ENCODE measurements at regions not wholly inside any gene's neighbourhood (a gene's known extent, or its start where the extent isn't known, plus 50 kb on each side); places are given as distances from the start of the nearest gene placed in this dataset.

GRCh38 chr3:104717828-104718196, 648.9 kb upstream of the ALCAM start:
- no peak for DNase-seq

DNA sequence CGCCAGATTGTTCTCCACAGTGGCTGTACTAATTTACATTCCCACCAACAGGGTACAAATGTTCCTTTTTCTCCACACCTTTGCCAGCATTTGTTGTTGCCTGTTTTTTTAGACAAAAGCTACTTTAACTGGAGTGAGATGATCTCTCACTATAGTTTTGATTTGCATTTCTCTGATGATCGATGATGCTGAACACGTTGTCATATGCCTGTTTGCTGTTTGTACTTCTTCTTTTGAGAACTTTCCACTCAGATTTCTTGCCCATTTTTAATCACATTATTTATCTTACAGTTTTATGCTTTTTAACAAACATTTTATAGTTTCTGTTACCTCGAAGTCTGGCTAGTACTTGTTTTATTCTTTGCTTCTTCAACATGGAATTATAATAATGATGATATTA, 643.7 kb upstream of the ALCAM start:
- no peak for DNase-seq

DNA sequence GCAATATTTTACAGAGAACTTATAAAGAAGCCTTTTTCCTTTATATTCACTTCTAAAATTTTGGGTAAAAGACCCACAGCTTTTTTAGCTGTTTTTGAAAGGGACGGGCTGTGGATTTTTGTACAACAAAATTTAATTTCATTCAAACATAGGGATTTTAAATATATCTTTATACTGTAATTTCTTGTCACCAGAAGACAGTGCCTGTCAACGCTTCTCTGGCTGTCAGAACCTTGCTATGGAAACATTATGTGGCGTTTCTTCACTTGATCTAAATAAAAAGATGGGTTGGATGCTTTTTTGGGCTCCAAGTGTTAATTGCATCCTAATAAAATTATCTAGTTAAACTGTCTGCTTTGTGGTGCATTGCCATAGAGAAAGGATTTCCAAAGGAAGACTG, 635.6 kb upstream of the ALCAM start:
- no peak for DNase-seq

DNA sequence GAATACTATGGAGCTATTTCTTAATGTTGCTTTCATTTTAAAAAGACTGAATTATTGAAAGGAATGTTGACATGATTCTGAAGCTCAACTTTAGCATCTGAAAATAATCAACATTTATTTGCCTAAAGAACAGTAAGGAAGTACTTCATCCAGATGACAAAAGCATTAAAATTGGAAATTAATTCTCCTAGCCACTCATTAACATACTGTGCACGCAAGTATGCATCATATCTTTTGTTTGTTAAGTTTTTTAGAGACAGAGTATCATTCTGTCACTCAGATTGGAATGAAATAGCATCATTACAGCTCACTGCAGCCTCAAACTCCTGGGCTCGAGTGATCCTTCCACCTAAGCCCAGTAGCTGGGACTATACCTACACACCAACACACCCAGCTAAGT, 632.1 kb upstream of the ALCAM start:
- no peak for DNase-seq

GRCh38 chr3:104735691-104736090, 631.0 kb upstream of the ALCAM start:
- DNase-seq = no peak

DNA sequence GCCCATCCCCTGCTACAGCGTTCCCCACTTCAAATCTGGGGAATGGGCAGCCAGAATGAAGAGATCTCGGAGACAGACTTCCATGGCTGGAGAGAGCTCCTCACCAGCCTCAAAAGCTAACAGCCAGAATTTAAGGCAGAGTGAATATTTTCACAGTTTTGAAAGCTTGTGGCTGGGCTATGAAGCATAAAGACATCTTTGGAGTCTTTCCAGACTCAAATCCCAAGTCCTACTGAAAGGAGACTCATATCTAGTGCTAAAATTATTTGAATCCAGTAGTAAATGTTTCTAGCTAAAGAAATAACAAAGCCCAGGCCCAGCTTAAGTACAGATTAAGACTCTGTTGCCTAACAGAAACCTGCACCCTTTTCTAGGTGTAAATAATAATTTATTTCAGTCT, 628.4 kb upstream of the ALCAM start:
- no peak for DNase-seq

DNA sequence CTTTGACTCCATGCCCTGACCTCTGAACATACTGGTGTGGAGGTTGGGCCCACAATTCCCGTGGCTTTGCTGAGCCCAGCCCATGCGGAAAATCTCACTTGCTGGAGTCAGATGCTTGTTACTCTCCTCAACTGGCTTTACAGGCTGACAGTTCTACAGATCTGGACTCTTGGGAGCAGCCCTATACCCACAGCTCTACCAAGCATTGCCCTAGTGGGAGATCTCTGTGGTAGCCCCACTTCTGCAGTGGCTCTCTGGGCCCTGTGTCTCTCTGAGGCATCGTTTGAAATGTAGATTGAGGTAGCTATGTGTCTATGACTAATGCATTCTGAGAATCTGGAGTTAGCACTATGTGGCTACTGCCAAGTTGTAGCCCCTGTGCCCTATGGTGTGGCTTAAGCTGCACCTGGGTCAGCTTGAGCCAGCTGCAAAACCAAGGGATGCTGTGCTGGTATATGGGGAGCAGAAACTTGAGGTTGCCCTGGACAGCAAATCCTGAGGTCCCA, 625.8 kb upstream of the ALCAM start:
- no peak for DNase-seq

GRCh38 chr3:104742044-104742443, 624.7 kb upstream of the ALCAM start:
- DNase-seq = no peak

DNA sequence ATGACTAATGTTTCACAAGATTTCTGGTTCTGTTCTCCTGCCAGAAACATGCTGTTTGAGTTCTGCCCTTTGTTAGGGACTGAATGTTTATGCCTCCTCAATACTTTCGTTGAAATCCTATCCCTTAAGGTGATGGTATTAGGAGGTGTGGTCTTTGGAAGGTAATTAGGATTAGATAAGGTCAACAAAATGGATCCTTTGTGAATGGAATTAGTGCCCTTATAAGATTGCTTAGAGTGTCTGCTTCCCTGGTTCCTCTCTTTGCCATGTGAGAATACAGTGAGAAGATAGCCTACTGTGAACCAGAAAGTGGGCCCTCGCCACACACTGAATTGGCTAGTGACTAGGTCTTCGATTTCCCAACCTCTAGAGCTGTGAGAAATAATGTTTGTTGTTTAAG, 621.4 kb upstream of the ALCAM start:
- DNase-seq = no peak

GRCh38 chr3:104746056-104746455, 620.7 kb upstream of the ALCAM start:
- DNase-seq = no peak

DNA sequence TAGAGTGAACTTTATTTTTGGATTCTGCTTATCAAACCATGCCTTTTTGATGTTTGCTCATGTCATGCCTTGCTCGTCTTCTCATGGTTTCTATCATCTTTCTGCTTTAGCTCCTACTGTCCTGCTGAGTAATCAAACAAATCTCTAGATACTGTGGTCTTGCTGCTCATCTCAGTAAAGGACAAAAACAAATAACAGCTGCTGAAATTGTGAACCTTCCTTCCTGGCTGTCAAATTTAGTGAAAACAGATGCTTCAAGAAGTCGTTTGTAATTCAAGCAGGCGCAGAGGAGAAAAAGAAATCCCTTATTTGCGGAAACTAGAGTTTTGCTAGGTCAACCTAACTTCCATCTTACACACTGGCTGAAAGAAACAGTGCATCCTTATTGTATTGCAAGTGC, 616.1 kb upstream of the ALCAM start:
- DNase-seq = no peak

DNA sequence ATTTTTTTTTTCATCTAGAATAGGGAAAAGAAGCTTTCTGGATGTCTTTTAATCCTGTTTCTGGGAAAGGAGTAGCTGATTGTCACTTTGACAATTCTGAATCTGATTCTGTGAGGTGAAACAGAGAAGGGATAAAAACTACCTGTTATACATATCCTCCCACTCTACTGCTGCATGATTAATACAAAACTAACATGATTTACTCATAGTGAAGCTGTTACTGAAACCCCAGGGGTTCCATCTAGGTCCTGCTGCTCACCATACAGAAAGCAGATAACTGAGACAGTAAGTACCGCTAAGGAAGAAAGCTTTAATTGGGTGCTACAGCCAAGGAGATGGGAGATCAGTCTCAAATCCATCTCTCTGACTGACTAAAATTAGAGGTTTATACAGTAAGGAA, 610.9 kb upstream of the ALCAM start:
- DNase-seq = no peak

DNA sequence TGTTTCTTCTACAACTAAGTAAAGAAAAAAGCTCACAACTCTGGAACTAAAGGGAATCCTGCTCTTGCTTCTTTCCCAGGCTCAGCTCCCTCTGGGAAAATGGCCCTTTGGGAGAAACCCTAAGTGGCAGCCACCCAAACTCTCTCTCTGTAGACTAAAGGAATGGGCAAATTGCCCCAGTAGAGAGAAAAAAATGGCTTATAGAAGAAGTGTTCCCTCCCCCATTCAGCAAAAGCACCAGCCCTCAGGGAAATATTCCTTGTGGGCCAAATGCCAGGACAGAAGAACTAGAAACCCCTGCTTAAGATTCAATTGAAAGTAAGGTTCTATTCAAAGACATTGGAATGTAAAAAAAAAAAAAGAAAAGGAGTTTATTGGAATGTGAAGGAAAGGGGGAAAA, 603.7 kb upstream of the ALCAM start:
- no peak for DNase-seq

DNA sequence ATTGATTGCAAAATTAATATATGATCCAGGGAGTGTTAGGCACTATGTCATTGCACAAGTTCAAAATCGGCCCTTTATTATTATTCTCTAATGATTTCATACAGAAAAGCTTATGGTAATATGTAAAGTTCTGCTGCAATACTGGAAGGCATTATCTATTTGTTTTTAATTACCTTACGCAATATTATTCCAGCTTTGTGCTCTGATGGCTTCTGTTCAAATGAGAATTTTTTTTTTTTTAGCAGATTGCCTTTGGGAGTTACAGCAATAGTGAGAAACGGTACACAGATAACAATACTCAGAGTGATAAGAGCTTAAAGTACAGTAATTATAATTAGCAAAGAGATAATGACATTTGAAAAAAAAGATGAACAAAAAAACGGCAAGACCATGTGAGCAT, 602.2 kb upstream of the ALCAM start:
- no peak for DNase-seq

- no peak for DNase-seq
Observed at GRCh38 chr3:104768886-104769285, 597.8 kb upstream of the ALCAM start.

DNA sequence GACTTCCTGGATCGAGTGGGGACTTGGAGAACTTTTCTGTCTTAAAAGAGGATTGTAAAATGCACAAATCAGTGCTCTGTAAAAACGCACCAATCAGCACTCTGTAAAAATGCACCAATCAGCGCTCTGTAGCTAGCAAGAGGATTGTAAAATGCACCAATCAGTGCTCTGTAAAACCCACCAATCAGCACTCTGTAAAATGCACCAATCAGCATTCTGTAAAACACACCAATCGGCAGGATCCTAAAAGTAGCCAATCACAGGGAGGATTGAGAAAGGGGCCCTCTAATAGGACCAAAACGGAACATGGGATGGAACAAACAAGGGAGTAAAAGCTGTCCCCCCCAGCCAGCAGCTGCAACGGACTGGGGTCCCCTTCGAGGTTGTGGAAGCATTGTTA, 587.4 kb upstream of the ALCAM start:
- no peak for DNase-seq

DNA sequence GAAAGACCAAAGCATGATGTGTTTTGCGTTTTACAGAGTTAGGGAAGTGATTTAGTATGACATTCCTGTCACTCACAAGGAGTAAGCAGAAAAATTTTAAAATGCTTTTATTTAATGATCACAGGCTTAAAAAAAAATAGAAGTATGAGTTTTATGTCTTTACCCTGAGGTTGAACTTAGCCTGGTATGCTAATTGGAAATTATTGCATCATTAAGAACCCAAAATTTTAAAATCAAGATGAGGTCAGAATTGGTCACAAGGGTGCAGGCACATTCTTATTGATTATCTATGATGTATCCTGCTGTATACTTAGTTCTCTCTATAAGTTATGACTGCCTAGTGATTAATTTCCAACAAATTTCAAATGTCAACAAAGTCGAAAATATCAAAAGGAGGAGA, 585.6 kb upstream of the ALCAM start:
- no peak for DNase-seq

- no peak for DNase-seq
Observed at GRCh38 chr3:104785947-104786346, 580.8 kb upstream of the ALCAM start.

DNA sequence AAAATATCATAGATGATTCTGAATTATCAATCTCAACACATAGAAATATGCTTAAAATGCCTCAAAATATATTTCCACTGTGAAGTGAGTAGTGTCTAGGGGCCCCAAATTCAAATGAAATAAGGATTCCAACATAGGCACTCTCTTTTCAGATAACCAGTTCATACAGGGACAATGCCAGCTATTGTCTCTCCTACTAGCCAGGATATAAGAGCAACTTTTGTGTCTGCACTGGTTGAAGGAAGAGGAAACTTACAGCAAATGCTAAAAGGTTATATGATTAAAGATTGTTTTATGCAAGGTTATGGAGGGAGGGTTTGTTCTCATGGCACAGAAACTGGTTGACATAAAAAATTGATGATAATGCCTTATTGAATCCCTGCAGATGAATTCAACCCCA, 579.4 kb upstream of the ALCAM start:
- DNase-seq = no peak

DNA sequence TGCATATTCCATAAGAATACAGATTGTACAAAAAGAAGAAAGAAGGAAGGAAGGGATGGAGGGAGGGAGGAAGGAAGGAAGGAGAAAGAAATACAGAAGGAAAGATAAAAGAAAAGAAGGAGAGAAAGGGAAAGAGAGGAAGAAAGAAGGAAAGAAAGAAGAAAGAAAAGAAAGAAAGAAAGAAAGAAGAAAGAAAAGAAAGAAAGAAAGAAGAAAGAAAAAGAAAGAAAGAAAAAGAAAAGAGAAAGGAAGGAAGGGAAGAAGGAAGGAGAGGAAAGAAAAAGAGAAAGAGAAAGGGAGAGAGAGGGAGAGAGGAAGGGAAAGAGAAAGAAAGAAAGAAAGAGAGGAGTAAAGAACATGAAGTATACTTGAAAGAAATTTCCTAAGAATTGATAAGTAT, 577.9 kb upstream of the ALCAM start:
- no peak for DNase-seq

DNA sequence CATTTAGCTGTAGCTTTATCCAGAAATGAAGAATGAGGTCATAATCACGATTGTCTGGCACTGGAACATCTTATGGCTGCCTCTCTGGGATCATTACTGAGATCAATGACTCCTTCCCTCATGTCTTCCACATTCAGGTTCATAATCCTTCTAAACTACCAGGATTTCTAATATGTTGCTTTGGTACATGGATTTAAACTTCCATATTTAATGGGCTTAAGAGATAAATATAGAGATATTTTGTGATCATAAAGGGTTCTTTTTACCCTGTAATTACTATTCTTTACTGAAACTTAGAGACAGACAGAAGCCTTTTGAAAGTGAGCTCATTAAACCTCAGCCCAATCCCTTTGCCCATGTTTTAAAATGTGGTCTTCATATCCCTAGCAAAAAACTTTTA, 575.4 kb upstream of the ALCAM start:
- no peak for DNase-seq

- no peak for DNase-seq
Observed at GRCh38 chr3:104796556-104796955, 570.2 kb upstream of the ALCAM start.

- no peak for DNase-seq
Observed at GRCh38 chr3:104805042-104805441, 561.7 kb upstream of the ALCAM start.

- DNase-seq = no peak
Observed at GRCh38 chr3:104805508-104805907, 561.2 kb upstream of the ALCAM start.

DNA sequence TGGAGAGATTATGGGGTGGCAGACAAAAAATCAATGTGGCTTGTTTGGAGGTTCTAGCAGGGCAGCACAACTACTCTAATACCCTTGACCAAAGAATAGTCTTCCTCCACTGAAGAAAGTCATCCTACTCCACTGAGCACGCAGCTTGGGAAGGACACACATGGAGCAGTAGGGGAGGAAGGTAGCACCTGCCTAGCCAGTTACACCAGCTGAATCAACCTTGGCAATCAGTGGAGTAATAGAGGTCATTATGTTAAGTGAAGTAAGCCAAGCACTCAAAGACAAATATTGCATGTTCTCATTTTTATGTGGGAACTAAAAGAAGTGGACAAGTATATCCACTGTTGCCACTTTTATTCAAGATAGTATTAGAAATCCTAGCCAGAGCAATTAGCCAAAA, 555.8 kb upstream of the ALCAM start:
- no peak for DNase-seq

- no peak for DNase-seq
Observed at GRCh38 chr3:104816008-104816407, 550.7 kb upstream of the ALCAM start.

Data from activated naive CD4-positive, alpha-beta T cell treated with Interleukin-2 at 50 U/mL for 16 hours (primary cell).